Gastroesophageal sphincter (tissue), 3 donors: ENCODE measurements at regions not wholly inside any gene's neighbourhood (a gene's known extent, or its start where the extent isn't known, plus 50 kb on each side); places are given as distances from the start of the nearest gene placed in this dataset.

Source experiments
- EP300 ChIP-seq: sonication (generic); formaldehyde crosslinking; IDR thresholded peaks from one replicate; pipeline ENCODE4 v1.6.1; 2017; ENCODE audit warnings: antibody characterized with exemption, mild to moderate bottlenecking
- POLR2A ChIP-seq, 2 donors: fragments of 450-650 bp; IDR thresholded peaks; one replicate each; pipeline ENCODE4 v1.6.1; 2017; ENCODE audit warnings: antibody characterized with exemption in 2 of 2, mild to moderate bottlenecking in 2 of 2, moderate library complexity in 1 of 2
- POLR2AphosphoS5 ChIP-seq: sonication (generic); formaldehyde crosslinking; IDR thresholded peaks from one replicate; pipeline ENCODE4 v1.6.1; 2017; ENCODE audit warnings: antibody characterized with exemption
- TF ChIP-seq, protein P1 (sequence below), 4 experiments: fragments of 200-600 bp in 2 of 4; fragments of 450-650 bp in 2 of 4; sonication (generic) in 1 of 4; IDR thresholded peaks; one replicate each; pipeline ENCODE4 v1.5.1; 2017 to 2019; ENCODE audit warnings: antibody characterized with exemption in 4 of 4, mild to moderate bottlenecking in 2 of 4, moderate library complexity in 2 of 4

GRCh38 chr14:84520711-84521338 lies 1009.1 kb upstream of the FLRT2 start:
- TF ChIP-seq, protein P1, sequence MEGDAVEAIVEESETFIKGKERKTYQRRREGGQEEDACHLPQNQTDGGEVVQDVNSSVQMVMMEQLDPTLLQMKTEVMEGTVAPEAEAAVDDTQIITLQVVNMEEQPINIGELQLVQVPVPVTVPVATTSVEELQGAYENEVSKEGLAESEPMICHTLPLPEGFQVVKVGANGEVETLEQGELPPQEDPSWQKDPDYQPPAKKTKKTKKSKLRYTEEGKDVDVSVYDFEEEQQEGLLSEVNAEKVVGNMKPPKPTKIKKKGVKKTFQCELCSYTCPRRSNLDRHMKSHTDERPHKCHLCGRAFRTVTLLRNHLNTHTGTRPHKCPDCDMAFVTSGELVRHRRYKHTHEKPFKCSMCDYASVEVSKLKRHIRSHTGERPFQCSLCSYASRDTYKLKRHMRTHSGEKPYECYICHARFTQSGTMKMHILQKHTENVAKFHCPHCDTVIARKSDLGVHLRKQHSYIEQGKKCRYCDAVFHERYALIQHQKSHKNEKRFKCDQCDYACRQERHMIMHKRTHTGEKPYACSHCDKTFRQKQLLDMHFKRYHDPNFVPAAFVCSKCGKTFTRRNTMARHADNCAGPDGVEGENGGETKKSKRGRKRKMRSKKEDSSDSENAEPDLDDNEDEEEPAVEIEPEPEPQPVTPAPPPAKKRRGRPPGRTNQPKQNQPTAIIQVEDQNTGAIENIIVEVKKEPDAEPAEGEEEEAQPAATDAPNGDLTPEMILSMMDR (IDR thresholded peaks at IDR 0.05): no peak
- TF ChIP-seq EP300 (no peak), POLR2AphosphoS5 (no peak), POLR2A (IDR thresholded peaks at IDR 0.05) (no peak)
